HepG2 (cell line): ENCODE measurements at regions not wholly inside any gene's neighbourhood (a gene's known extent, or its start where the extent isn't known, plus 50 kb on each side); places are given as distances from the start of the nearest gene placed in this dataset.

Source experiments
- ATAC-seq: fragments of 200-7000 bp; cut with Tn5 transposase; 3 replicates; pipeline ENCODE4 v1.9.1; 2020; ENCODE audit warnings: mild to moderate bottlenecking, moderate library complexity
- BruUV-seq: library from RNA; stranded (reverse); fragments of 400-500 nt; replicated peaks from 2 replicates; lab custom pipeline; 2021; lab: Mats Ljungman, UMichigan
- CTCF ChIA-PET: fragments of 300-600 bp; formaldehyde crosslinking; extraction: SDS; loops from one replicate; lab custom pipeline; 2021; ENCODE audit warnings: low total read pairs, inconsistent platforms, low intra/inter-chr PET ratio; lab: Yijun Ruan, JAX
- POLR2A ChIA-PET: fragments of 350-600 bp; sonication (Branson Sonifier 250); formaldehyde crosslinking; loops from one replicate; lab custom pipeline; 2020; ENCODE audit warnings: antibody characterized with exemption, inconsistent platforms; lab: Yijun Ruan, JAX
- DNase-seq: peaks from one replicate; pipeline ENCODE4 v3.0.0-alpha.2; 2015; ENCODE audit warnings: low spot score
- FAIRE-seq: peaks from 3 replicates; lab custom pipeline; 2011; peaks lifted over from hg19 to GRCh38; lab: Jason Lieb, UNC
- H2AFZ ChIP-seq: one replicate; pipeline ENCODE4 v1.6.1; 2011; ENCODE audit warnings: low read length, inconsistent platforms
- H3K27ac ChIP-seq: fragments of 300-600 bp; 3 replicates; pipeline ENCODE4 v1.8.0; 2011; ENCODE audit warnings: mixed run types, mild to moderate bottlenecking, mixed read lengths, low read length, inconsistent platforms; ENCODE audit not compliant: insufficient read depth; ENCODE audit errors: extremely low read length
- H3K27me3 ChIP-seq, 2 experiments: fragments of 200-600 bp in 1 of 2; 2 replicates in 1 of 2; 3 replicates in 1 of 2; pipeline versions ENCODE4 v1.6.0 to v1.8.0; 2011; ENCODE audit warnings: low read length in 2 of 2, mild to moderate bottlenecking in 2 of 2, moderate library complexity in 2 of 2, inconsistent platforms in 1 of 2; ENCODE audit not compliant: insufficient read depth in 2 of 2, control insufficient read depth in 1 of 2
- H3K36me3 ChIP-seq, 2 experiments: fragments of 200-600 bp in 1 of 2; replicated peaks in 1 of 2; 2 replicates in 1 of 2; 3 replicates in 1 of 2; pipeline versions ENCODE4 v1.5.1 to v1.8.0; 2011; ENCODE audit warnings: low read length in 2 of 2, inconsistent platforms in 1 of 2; ENCODE audit not compliant: insufficient read depth in 2 of 2, control insufficient read depth in 1 of 2
- H3K4me1 ChIP-seq: 2 replicates; pipeline ENCODE4 v1.5.1; 2012; ENCODE audit warnings: low read length, inconsistent platforms; ENCODE audit not compliant: insufficient read depth
- H3K4me2 ChIP-seq: 2 replicates; pipeline ENCODE4 v1.6.0; 2011; ENCODE audit warnings: low read depth, low read length, inconsistent platforms
- H3K4me3 ChIP-seq, 3 experiments: fragments of 200-600 bp in 1 of 3; sonication (generic), shearing (Covaris generic) in 1 of 3; replicated peaks in 1 of 3; 2 replicates each; pipeline ENCODE4 v1.5.1; 2011 to 2016; ENCODE audit warnings: low read length in 3 of 3, inconsistent platforms in 2 of 3, low read depth in 2 of 3, mild to moderate bottlenecking in 2 of 3, control low read depth in 1 of 3, mixed read lengths in 1 of 3; ENCODE audit not compliant: insufficient read depth in 1 of 3
- H3K79me2 ChIP-seq: one replicate; pipeline ENCODE4 v1.6.1; 2011; ENCODE audit warnings: low read length, inconsistent platforms; ENCODE audit not compliant: insufficient read depth
- H3K9ac ChIP-seq: 2 replicates; pipeline ENCODE4 v1.6.0; 2011; ENCODE audit warnings: mild to moderate bottlenecking, low read depth, low read length, inconsistent platforms; ENCODE audit not compliant: insufficient read depth
- H3K9me3 ChIP-seq: 2 replicates; pipeline ENCODE4 v1.5.1; 2012; ENCODE audit warnings: mild to moderate bottlenecking, low read length
- H4K20me1 ChIP-seq: 2 replicates; pipeline ENCODE4 v1.6.0; 2011; ENCODE audit warnings: inconsistent platforms, mild to moderate bottlenecking, low read length, moderate library complexity; ENCODE audit not compliant: insufficient read depth
- CREB1 ChIP-seq, 2 experiments: fragments of 450-650 bp in 1 of 2; IDR thresholded peaks; 2 replicates each; pipeline ENCODE4 v1.6.1; 2016 to 2017; ENCODE audit warnings: control low read depth in 1 of 2, mild to moderate bottlenecking in 1 of 2, missing compliant biosample characterization in 1 of 2, missing genetic modification characterization in 1 of 2
- ELF1 ChIP-seq: sonication (generic); formaldehyde crosslinking; IDR thresholded peaks from 2 replicates; pipeline ENCODE4 v1.4.0; 2020; ENCODE audit warnings: missing genetic modification reagents
- HOXA7 ChIP-seq: sonication (generic); formaldehyde crosslinking; IDR thresholded peaks from 2 replicates; pipeline ENCODE4 v1.8.1; 2022; ENCODE audit warnings: mild to moderate bottlenecking, missing genetic modification reagents, moderate library complexity
- HOXA9 ChIP-seq: sonication (generic); formaldehyde crosslinking; IDR thresholded peaks from 2 replicates; pipeline ENCODE4 v1.8.1; 2022; ENCODE audit warnings: missing genetic modification reagents, mild to moderate bottlenecking, moderate library complexity, borderline replicate concordance
- KDM1A ChIP-seq: IDR thresholded peaks from 2 replicates; pipeline ENCODE4 v1.6.1; 2016; ENCODE audit warnings: missing compliant biosample characterization
- MED13 ChIP-seq: sonication (generic); formaldehyde crosslinking; IDR thresholded peaks from 2 replicates; pipeline ENCODE4 v1.5.0; 2020; ENCODE audit warnings: missing genetic modification reagents
- MLXIP ChIP-seq: sonication (generic); formaldehyde crosslinking; IDR thresholded peaks from 2 replicates; pipeline ENCODE4 v1.9.0; 2021; ENCODE audit warnings: missing genetic modification reagents, borderline replicate concordance
- NR2C2 ChIP-seq: sonication (generic); formaldehyde crosslinking; IDR thresholded peaks from 2 replicates; pipeline ENCODE4 v1.4.0; 2020; ENCODE audit warnings: missing genetic modification reagents, mild to moderate bottlenecking, moderate library complexity, borderline replicate concordance
- TERF1 ChIP-seq: sonication (generic); formaldehyde crosslinking; IDR thresholded peaks from 2 replicates; pipeline ENCODE4 v1.8.0; 2022; ENCODE audit warnings: mild to moderate bottlenecking, missing genetic modification reagents, moderate library complexity
- ZIK1 ChIP-seq: sonication (generic); formaldehyde crosslinking; IDR thresholded peaks from 2 replicates; pipeline ENCODE4 v1.5.0; 2020; ENCODE audit warnings: mild to moderate bottlenecking, low read depth, missing genetic modification reagents, borderline replicate concordance
- ZMAT5 ChIP-seq: sonication (generic); formaldehyde crosslinking; IDR thresholded peaks from 2 replicates; pipeline ENCODE4 v1.5.0; 2020; ENCODE audit warnings: mild to moderate bottlenecking, low read depth, missing genetic modification reagents, borderline replicate concordance
- ZNF768 ChIP-seq: sonication (generic); formaldehyde crosslinking; IDR thresholded peaks from 2 replicates; pipeline ENCODE4 v1.4.0; 2020; ENCODE audit warnings: missing genetic modification reagents
- ZNF879 ChIP-seq: sonication (generic); formaldehyde crosslinking; IDR thresholded peaks from 2 replicates; pipeline ENCODE4 v1.8.1; 2023; ENCODE audit warnings: missing genetic modification reagents
- WGBS: methylation state at CpG from one replicate; pipeline ENCODE4 v1.1.6; 2017; ENCODE audit warnings: low lambda C conversion rate; 5-methylcytosine and 5-hydroxymethylcytosine counted together
- in situ Hi-C: cut with HindIII; loops from 2 replicates; pipeline ENCODE4 v1.10.0; 2017; ENCODE audit warnings: low pct_unique_long_range_greater_than_20kb; ENCODE audit not compliant: extremely low pct_ligation_motif_present
- intact Hi-C: fragments of 100-400 bp; cut with micrococcal nuclease; formaldehyde crosslinking; loops from one replicate; pipeline ENCODE4 v1.10.0; 2022; ENCODE audit not compliant: unreplicated experiment
- TF ChIP-seq, protein P1 (sequence below): sonication (generic); IDR thresholded peaks from 2 replicates; pipeline ENCODE4 v1.6.1; 2016; ENCODE audit warnings: low read depth, borderline replicate concordance
- TF ChIP-seq, protein P2 (sequence below): IDR thresholded peaks from 2 replicates; pipeline ENCODE4 v1.6.1; 2016; ENCODE audit warnings: low read depth, borderline replicate concordance
- TF ChIP-seq, protein P3 (sequence below): sonication (generic); formaldehyde crosslinking; IDR thresholded peaks from 2 replicates; pipeline ENCODE4 v1.8.0; 2022; ENCODE audit warnings: mild to moderate bottlenecking, missing genetic modification reagents; ENCODE audit not compliant: insufficient replicate concordance

DNA sequence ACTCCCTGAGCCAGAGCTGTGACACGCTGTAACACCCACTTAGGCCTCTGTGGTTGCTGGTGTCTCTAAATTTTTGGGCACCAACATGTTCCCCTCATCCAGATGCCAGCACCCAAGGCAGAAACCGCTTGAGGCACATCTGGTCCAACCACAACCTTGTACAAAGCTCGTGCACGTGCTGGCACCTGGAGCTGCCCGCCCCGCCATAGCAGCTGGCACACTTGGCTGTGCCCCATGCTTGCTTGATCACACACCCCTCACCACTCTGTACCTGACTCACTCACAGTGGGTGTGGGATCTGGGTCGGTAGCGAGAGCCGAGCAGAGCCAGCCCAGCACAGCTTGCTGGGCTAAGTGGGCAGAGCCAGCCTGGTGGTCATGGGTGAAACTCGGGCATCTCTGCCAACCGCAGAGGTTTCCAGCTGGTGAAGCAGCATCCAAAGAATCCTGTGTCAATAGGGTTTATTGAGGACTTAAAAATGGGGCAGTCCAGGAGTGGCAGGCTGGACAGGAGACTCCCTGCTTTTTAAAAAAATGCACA, 1210.4 kb downstream of the TYW1 start (continued):
- TF ChIP-seq, protein P1, sequence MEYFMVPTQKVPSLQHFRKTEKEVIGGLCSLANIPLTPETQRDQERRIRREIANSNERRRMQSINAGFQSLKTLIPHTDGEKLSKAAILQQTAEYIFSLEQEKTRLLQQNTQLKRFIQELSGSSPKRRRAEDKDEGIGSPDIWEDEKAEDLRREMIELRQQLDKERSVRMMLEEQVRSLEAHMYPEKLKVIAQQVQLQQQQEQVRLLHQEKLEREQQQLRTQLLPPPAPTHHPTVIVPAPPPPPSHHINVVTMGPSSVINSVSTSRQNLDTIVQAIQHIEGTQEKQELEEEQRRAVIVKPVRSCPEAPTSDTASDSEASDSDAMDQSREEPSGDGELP: no peak
- TF ChIP-seq HOXA9 (no peak), ZIK1 (CRISPR knock-in tag) (no peak)

DNA sequence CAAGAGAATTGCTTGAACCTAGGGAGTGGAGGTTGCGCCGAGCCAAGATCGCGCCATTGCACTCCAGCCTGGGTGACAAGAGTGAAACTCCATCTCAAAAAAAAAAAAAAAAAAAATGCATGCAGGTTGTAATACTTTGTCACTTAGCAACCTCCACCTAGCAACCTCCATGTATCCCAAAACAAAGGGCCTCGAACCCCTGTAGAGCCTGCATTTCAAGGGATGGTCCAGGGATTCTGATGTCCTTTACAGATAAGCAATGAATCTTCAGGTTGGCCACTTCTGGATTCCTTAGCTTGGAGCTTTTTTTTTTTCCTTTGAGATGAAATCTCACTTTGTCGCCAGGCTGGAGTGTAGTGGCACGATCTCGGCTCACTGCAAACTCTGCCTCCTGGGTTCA, 1211.0 kb downstream of the TYW1 start:
- ChIA-PET POLR2A (no interaction called here), CTCF (no interaction called here)
- H3K79me2 ChIP-seq: no peaks in the 10 kb centered on the region
- H3K9ac ChIP-seq: no peak overlapping the region
- in situ Hi-C loops (no loop called here), intact Hi-C loops (no loop called here)
- ATAC-seq: no peak
- FAIRE-seq: no peak
- H3K4me3 ChIP-seq: no peak overlapping the region
- 32% methylated on average over 8 of the region's 8 CpGs for WGBS
- BruUV-seq: no TSS peak
- no peak overlapping the region for H2AFZ ChIP-seq
- no peaks in the 10 kb centered on the region for H3K27me3 ChIP-seq
- no peaks in the 10 kb centered on the region for H3K9me3 ChIP-seq
- no peak overlapping the region for H3K4me2 ChIP-seq
- no peak for TF ChIP-seq ZNF768
- no peak for TF ChIP-seq CREB1 (IDR thresholded peaks at IDR 0.05)
- TF ChIP-seq CREB1 (CRISPR knock-in tag; IDR thresholded peaks at IDR 0.05): no peak
- TF ChIP-seq, protein P2, sequence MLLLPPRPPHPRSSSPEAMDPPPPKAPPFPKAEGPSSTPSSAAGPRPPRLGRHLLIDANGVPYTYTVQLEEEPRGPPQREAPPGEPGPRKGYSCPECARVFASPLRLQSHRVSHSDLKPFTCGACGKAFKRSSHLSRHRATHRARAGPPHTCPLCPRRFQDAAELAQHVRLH (CRISPR knock-in tag): no peak
- TF ChIP-seq, protein P3, sequence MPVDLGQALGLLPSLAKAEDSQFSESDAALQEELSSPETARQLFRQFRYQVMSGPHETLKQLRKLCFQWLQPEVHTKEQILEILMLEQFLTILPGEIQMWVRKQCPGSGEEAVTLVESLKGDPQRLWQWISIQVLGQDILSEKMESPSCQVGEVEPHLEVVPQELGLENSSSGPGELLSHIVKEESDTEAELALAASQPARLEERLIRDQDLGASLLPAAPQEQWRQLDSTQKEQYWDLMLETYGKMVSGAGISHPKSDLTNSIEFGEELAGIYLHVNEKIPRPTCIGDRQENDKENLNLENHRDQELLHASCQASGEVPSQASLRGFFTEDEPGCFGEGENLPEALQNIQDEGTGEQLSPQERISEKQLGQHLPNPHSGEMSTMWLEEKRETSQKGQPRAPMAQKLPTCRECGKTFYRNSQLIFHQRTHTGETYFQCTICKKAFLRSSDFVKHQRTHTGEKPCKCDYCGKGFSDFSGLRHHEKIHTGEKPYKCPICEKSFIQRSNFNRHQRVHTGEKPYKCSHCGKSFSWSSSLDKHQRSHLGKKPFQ: no peak
- TF ChIP-seq KDM1A (CRISPR knock-in tag): no peak
- no peak for TF ChIP-seq ZMAT5 (CRISPR knock-in tag)
- TF ChIP-seq HOXA7 (CRISPR knock-in tag): no peak
- TF ChIP-seq TERF1: no peak
- no peak for TF ChIP-seq MED13 (CRISPR knock-in tag)
- no peak for TF ChIP-seq MLXIP (CRISPR knock-in tag)
- no peak for TF ChIP-seq ELF1 (CRISPR knock-in tag)
- no peak for TF ChIP-seq NR2C2 (CRISPR knock-in tag)
- TF ChIP-seq ZNF879: no peak
- no peaks in the 10 kb centered on the region for H3K4me1 ChIP-seq
- H3K27ac ChIP-seq: no peak overlapping the region
- no peak for DNase-seq
- H4K20me1 ChIP-seq: no peaks in the 10 kb centered on the region
- no peaks in the 10 kb centered on the region for H3K36me3 ChIP-seq
